SK-N-SH (cell line): ENCODE measurements at regions not wholly inside any gene's neighbourhood (a gene's known extent, or its start where the extent isn't known, plus 50 kb on each side); places are given as distances from the start of the nearest gene placed in this dataset.

Experiments used
- CTCF ChIP-seq: fragments of 200-600 bp; sonication (generic); IDR thresholded peaks from 2 replicates; pipeline ENCODE4 v1.6.1; 2017; ENCODE audit warnings: antibody characterized with exemption, mild to moderate bottlenecking, moderate library complexity
- FOXM1 ChIP-seq: IDR thresholded peaks from 2 replicates; pipeline ENCODE4 v1.4.0; 2012; ENCODE audit warnings: low read depth, mild to moderate bottlenecking
- MAX ChIP-seq: IDR thresholded peaks from 2 replicates; pipeline ENCODE4 v1.4.0; 2012; ENCODE audit warnings: low read depth
- RFX5 ChIP-seq: IDR thresholded peaks from 2 replicates; pipeline ENCODE4 v1.6.1; 2012; ENCODE audit warnings: mild to moderate bottlenecking, improper control_type of control experiment, low read length
- TCF12 ChIP-seq: IDR thresholded peaks from 2 replicates; pipeline ENCODE4 v1.4.0; 2012
- ZBTB33 ChIP-seq: IDR thresholded peaks from 2 replicates; pipeline ENCODE4 v1.4.0; 2012; ENCODE audit warnings: low read depth, borderline replicate concordance

- TF ChIP-seq CTCF (no peak), MAX (no peak), FOXM1 (no peak), ZBTB33 (no peak), TCF12 (no peak), RFX5 (no peak)
Measured at GRCh38 chr15:92751528-92751927, 96.0 kb upstream of the FAM174B start.
